ENCODE measurements at regions not wholly inside any gene's neighbourhood (a gene's known extent, or its start where the extent isn't known, plus 50 kb on each side); places are given as distances from the start of the nearest gene placed in this dataset.
"Not testable (repeated sequence)": the region's sequence is repeated elsewhere in the genome, so short reads cannot be mapped to it uniquely, and the experiment has no call there.

DNA sequence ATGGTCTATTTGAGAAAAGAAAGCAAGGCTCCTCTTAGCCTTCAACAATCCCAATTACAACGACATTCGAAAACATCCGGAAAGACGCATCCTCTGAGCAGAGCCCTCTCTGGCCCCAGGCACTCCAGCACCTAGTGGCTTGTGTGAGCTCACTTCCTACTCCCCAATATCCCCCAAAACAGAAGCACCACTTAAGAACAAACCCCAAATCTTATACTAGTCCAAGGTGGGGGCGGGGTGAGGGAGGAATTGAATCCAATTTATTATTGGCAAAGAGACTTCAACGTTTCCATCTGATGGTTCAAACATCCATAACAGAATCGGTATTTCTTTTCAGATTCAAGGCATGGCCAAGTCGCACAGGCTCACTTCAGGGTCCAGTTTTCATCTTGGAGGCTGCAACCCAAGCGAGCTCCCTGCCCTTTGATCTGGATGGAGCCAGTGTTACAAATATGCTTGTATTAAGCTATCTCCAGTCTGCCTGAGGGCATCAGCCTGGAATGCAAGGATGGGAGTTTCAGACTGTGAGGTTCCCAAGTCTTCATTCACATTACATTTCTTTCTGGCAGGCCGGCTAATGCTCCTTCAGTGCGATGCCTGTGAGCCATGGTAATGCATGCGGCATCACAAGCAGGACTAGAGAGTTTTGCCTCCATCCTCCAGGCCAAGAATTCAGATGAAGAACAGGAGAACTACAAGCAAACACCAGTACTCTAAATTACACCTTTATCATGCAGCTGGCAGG, 132.5 kb upstream of the FOXN3 start:
- Mint-ChIP-seq H3K27me3 (no peaks in the 10 kb centered on the region), H3K4me3 (no peak overlapping the region), H3K36me3 (ENCODE audit: insufficient read depth) (peaks cover 8% of the 10 kb centered on the region), H3K27ac (ENCODE audit: low read depth) (no peak overlapping the region), H3K4me1 (peaks cover 55% of the 10 kb centered on the region), H3K9me3 (no peaks in the 10 kb centered on the region)
- ATAC-seq (replicated peaks; ENCODE audit: extremely low read depth, poor library complexity, severe bottlenecking) (no peak), DNase-seq (ENCODE audit: low spot score in 2 of 2) (no peak)

DNA sequence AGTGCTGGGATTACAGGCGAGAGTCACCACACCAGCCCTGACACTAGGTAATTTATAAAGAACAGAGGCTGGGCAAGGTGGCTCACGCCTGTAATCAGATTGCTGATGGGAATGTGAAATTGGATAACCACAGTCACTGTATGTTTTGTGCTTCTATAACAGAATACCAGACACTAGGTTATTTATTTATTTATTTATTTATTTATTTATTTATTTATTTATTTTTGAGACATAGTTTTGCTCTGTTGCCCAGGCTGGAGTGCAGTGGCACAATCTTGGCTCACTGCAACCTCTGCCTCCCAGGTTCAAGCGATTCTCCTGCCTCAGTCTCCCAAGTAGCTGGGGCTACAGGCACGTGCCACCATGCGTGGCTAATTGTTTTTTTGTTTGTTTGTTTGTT, 130.0 kb upstream of the FOXN3 start:
- H3K36me3 Mint-ChIP-seq (ENCODE audit: insufficient read depth); ATAC-seq (replicated peaks; ENCODE audit: extremely low read depth, poor library complexity, severe bottlenecking); DNase-seq (ENCODE audit: low spot score in 2 of 2); H3K4me3 Mint-ChIP-seq; H3K27me3 Mint-ChIP-seq; H3K27ac Mint-ChIP-seq (ENCODE audit: low read depth); H3K9me3 Mint-ChIP-seq: not testable (repeated sequence)
- peaks cover 70% of the 10 kb centered on the region for H3K4me1 Mint-ChIP-seq

DNA sequence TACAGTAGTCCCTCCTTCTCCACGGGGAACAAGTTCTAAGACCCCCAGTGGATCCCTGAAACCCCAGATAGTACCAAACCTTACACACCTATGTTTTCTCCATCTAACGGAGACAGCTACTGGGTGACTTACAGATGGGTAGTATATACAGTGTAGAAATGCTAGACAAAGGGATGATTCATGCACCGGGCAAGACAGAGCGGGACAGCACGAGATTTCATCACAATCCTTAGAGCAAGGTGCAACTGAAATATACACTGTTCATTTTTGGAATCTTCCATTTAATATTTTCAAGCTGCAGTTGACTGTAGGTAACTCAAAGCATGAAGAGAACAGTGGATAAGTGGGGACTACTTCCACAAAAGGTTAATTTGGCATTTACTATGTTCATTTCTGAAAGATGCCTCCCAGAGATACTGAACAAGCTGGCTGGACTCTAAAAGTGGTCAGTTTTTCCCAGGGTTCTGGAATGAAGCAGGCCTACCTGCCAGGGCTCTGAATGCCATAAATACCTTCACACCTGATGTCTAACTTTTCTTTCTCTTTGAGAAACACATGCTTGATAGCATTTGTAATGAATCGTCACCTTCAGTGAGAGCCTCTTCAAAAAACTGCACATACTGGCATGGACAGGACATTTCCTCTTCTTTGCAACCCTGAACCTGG, 127.7 kb upstream of the FOXN3 start:
- ATAC-seq (replicated peaks; ENCODE audit: extremely low read depth, poor library complexity, severe bottlenecking): no peak
- Mint-ChIP-seq H3K4me1 (peaks cover 65% of the 10 kb centered on the region), H3K27me3 (no peaks in the 10 kb centered on the region), H3K4me3 (no peak overlapping the region), H3K27ac (ENCODE audit: low read depth) (no peak overlapping the region), H3K9me3 (no peaks in the 10 kb centered on the region), H3K36me3 (ENCODE audit: insufficient read depth) (peaks cover 4% of the 10 kb centered on the region)
- DNase-seq (ENCODE audit: low spot score in 2 of 2): no peak

DNA sequence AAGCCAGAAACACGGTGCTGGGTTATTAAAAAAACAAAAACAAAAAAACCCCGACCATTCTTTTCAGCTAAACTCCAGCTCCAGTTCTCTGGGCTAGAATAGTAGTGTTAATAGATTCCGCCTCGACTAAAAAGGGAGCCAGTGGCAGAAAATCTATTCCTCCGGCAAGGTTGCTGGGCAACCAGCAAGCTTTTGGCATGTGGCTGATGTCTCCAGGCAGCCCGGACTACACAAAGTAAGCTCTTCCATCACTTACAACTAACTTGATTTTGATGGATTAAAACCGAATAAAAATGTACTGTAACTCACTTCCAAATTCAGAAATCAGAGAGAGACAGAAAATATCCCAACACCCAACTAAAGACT, 126.4 kb upstream of the FOXN3 start:
- DNase-seq (ENCODE audit: low spot score in 2 of 2): no peak
- peaks cover 64% of the 10 kb centered on the region for H3K4me1 Mint-ChIP-seq
- peaks cover 3% of the 10 kb centered on the region for H3K36me3 Mint-ChIP-seq (ENCODE audit: insufficient read depth)
- H3K4me3 Mint-ChIP-seq: no peak overlapping the region
- no peak for ATAC-seq (replicated peaks; ENCODE audit: extremely low read depth, poor library complexity, severe bottlenecking)
- peak overlapping the region; percentile 56 for H3K27ac Mint-ChIP-seq (ENCODE audit: low read depth)
- H3K9me3 Mint-ChIP-seq: no peaks in the 10 kb centered on the region
- H3K27me3 Mint-ChIP-seq: no peaks in the 10 kb centered on the region

DNA sequence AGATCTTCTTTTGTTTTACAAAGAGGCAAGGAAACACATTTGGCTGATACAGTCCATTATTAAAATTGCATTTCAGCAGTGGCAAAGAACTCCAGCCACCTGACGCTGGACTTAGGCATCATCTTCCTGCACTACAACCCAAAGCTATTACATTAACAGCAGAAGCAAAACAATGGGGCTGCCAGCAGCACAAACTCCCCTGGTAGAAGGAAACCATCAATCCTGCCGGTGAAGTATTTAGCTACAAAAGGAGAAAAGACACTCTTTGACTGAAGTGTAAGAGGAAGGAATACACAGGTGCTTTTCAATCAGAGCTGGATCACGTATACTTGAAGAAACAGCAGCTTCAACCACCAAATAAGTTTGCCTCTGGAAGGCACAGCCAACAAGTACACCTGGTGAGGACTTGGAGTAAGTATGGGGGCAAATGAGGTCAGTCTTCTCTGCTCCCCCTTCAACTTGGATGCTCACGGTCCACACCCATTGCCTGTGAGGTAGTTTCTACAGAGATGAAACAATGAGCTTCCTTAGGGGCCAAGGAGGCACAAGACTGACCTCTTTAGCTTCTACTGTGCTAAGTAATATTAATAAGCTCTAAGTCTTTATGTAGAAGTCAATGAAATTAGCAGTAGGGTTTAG, 125.9 kb upstream of the FOXN3 start:
- H3K4me1 Mint-ChIP-seq: peaks cover 60% of the 10 kb centered on the region
- peaks cover 3% of the 10 kb centered on the region for H3K36me3 Mint-ChIP-seq (ENCODE audit: insufficient read depth)
- H3K27ac Mint-ChIP-seq (ENCODE audit: low read depth): no peak overlapping the region
- H3K9me3 Mint-ChIP-seq: no peaks in the 10 kb centered on the region
- ATAC-seq (replicated peaks; ENCODE audit: extremely low read depth, poor library complexity, severe bottlenecking): no peak
- H3K27me3 Mint-ChIP-seq: no peaks in the 10 kb centered on the region
- no peak overlapping the region for H3K4me3 Mint-ChIP-seq
- DNase-seq (ENCODE audit: low spot score in 2 of 2): no peak

DNA sequence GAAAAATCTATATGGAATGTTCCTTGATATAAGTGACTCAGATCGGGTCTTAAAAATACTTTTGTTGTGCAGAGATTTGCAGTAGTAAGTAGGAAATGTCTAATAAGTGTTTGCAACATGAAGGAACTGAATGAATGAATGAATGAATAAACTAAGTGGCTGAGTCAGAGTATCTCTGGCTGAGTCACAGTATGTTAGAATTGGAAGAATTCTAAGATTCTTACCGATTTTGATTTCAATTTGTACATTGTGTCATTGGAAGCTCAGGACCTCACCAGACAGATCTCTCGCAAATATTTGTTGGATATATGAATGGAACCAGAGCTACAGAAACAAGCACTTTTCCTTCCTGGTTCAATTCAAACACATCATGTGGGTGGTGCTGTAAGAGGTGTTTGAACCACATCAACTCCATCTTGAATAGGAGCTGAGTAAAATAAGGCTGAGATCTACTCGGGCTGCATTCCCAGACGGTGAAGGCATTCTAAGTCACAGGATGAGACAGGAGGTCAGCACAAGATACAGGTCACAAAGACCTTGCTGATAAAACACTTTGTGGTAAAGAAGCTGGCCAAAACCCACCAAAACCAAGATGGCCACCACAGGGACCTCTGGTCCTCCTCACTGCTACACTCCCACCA, 123.9 kb upstream of the FOXN3 start:
- Mint-ChIP-seq H3K4me3 (no peak overlapping the region), H3K4me1 (peaks cover 61% of the 10 kb centered on the region), H3K27ac (ENCODE audit: low read depth) (no peak overlapping the region), H3K9me3 (no peaks in the 10 kb centered on the region), H3K36me3 (ENCODE audit: insufficient read depth) (no peaks in the 10 kb centered on the region), H3K27me3 (no peaks in the 10 kb centered on the region)
- DNase-seq (ENCODE audit: low spot score in 2 of 2) (no peak), ATAC-seq (replicated peaks; ENCODE audit: extremely low read depth, poor library complexity, severe bottlenecking) (no peak)

DNA sequence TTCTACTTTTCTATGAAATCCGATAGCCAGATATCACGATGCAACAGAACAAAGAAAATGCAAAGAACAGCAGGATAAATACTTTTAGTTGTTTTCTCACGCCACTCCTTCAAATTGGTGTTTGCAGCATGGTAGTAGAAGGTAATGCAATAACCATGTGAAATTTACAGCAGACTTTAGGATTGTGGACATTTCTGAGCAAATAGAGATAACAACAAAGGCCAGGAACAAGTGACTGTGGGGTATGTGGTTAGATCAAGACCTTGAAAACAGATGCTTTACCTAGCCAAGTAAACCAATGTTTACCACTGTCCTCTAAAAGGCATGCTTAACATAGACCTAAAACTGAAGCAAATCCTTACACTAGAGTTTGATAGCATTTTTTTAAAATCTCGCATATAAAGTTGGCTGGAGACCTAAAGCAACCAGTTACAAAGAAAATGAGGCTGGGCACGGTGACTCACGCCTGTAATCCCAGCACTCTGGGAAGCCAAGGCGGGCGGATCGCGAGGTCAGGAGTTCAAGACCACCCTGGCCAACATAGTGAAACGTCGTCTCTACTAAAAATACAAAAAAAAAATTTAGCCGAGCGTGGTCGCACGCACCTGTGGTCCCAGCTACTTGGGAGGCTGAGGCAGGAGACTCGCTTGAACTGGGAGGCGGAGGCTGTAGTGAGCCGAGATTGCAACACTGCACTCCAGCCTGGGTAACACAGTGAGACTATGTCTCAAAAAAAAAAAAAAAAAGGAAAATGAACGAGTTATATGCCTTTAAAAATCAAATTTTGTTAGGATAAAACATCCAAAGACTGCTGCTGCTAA, 123.2 kb upstream of the FOXN3 start:
- no peak overlapping the region for H3K27ac Mint-ChIP-seq (ENCODE audit: low read depth)
- H3K9me3 Mint-ChIP-seq: no peaks in the 10 kb centered on the region
- peaks cover 61% of the 10 kb centered on the region for H3K4me1 Mint-ChIP-seq
- no peaks in the 10 kb centered on the region for H3K27me3 Mint-ChIP-seq
- DNase-seq (ENCODE audit: low spot score in 2 of 2): no peak
- H3K36me3 Mint-ChIP-seq (ENCODE audit: insufficient read depth): no peaks in the 10 kb centered on the region
- no peak overlapping the region for H3K4me3 Mint-ChIP-seq
- ATAC-seq (replicated peaks; ENCODE audit: extremely low read depth, poor library complexity, severe bottlenecking): no peak

DNA sequence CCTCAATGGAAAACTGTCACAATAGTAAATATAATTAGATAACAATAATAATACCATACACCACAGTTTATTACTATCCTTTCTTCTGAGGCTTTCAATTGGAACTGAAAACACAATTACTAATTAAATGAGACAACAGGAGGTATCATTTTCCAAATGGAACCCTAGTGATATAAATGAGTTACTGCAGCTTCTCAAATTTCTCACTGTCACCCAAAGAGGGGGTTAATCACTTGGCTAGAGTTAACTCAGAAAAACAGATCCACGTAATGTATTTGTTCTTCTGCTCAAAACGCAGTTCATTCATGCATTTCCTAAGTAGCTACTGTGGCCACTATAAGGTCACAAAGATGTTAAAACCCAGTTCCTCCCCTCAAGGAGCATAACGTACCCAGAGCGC, 120.9 kb upstream of the FOXN3 start:
- Mint-ChIP-seq H3K27ac (ENCODE audit: low read depth) (no peak overlapping the region), H3K9me3 (no peaks in the 10 kb centered on the region), H3K27me3 (no peaks in the 10 kb centered on the region), H3K4me1 (peaks cover 53% of the 10 kb centered on the region), H3K36me3 (ENCODE audit: insufficient read depth) (peaks cover 3% of the 10 kb centered on the region), H3K4me3 (no peak overlapping the region)
- DNase-seq (ENCODE audit: low spot score in 2 of 2) (no peak), ATAC-seq (replicated peaks; ENCODE audit: extremely low read depth, poor library complexity, severe bottlenecking) (no peak)

DNA sequence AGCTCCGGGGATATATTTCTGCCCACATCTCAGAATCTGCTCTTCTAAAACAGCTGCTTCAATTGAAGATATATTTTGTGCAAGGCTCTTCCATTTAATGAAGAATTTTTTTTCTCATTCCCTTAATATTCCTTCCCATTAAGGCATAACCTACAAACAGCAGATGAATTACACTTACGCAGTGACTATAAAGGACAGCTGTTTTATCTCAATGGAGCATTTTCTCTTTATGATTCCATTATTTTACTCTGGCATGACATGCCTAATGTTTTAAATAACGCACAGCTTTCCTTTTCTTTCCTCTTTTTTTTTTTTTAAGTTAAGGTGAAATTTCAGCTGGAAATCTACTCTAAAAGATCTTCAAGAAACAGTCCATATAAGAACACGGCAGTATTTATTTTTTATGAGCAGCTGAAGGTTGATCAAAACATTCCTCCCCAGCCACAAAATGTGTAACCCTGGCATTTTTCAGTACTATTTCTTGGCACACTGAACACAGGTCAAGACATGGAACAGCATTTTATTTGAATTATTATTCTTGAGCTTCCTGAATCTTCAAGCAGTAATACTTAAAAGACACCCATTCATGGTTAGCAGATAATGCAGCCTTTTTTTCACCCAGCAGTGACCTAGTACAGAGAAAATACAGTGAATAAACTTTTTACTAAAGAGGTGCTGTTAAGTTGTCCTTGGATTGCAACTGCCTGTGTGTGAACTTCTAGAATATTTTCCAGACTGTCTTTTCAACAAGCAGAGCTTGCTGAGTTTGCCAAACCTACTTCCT, 118.1 kb upstream of the FOXN3 start:
- no peaks in the 10 kb centered on the region for H3K9me3 Mint-ChIP-seq
- peaks cover 47% of the 10 kb centered on the region for H3K4me1 Mint-ChIP-seq
- ATAC-seq (replicated peaks; ENCODE audit: extremely low read depth, poor library complexity, severe bottlenecking) (no peak), DNase-seq (ENCODE audit: low spot score in 2 of 2) (no peak)
- no peak overlapping the region for H3K4me3 Mint-ChIP-seq
- peak overlapping the region; percentile 5 for H3K27ac Mint-ChIP-seq (ENCODE audit: low read depth)
- peaks cover 3% of the 10 kb centered on the region for H3K36me3 Mint-ChIP-seq (ENCODE audit: insufficient read depth)
- no peaks in the 10 kb centered on the region for H3K27me3 Mint-ChIP-seq

DNA sequence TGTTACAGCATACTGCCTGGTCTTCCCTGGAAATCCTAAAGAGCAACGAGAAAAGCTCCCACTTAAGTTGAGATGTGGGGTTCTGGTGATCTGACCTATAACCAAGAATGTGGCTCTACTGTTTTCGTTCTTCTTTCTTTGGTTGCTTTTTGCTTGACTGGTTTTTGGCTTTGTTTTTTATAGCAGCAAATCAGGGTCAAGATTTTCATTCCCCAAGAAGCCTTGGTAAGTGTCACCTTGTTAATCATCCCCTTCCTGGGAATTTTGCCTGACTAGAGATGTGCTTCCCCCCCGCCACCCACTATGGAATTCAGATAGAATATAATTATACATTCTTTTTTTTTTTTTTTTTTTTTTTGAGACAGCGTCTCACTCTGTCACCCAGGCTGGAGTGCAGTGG, 116.7 kb upstream of the FOXN3 start:
- H3K27me3 Mint-ChIP-seq: no peaks in the 10 kb centered on the region
- H3K27ac Mint-ChIP-seq (ENCODE audit: low read depth): no peak overlapping the region
- H3K4me1 Mint-ChIP-seq: peaks cover 41% of the 10 kb centered on the region
- no peaks in the 10 kb centered on the region for H3K9me3 Mint-ChIP-seq
- peaks cover 3% of the 10 kb centered on the region for H3K36me3 Mint-ChIP-seq (ENCODE audit: insufficient read depth)
- H3K4me3 Mint-ChIP-seq: no peak overlapping the region
- ATAC-seq (replicated peaks; ENCODE audit: extremely low read depth, poor library complexity, severe bottlenecking) (no peak), DNase-seq (ENCODE audit: low spot score in 2 of 2) (no peak)

DNA sequence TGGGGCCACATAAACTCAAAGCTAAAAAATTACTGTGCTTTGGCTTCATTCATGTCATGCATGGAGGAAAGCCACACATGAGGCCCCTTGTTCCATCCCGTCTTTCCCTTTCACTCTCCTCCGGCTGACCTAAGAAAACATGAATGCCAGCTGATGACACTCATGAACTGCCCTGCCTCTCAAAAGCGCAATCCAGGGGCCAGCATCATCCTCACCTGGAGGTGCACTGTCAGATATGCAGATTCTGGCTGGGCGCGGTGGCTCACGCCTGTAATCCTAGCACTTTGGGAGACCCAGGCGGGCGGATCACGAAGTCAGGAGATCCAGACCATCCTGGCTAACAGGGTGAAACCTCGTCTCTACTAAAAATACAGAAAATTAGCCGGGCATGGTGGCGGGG, 116.1 kb upstream of the FOXN3 start:
- H3K4me3 Mint-ChIP-seq: no peak overlapping the region
- peaks cover 3% of the 10 kb centered on the region for H3K36me3 Mint-ChIP-seq (ENCODE audit: insufficient read depth)
- no peaks in the 10 kb centered on the region for H3K9me3 Mint-ChIP-seq
- H3K27me3 Mint-ChIP-seq: no peaks in the 10 kb centered on the region
- ATAC-seq (replicated peaks; ENCODE audit: extremely low read depth, poor library complexity, severe bottlenecking) (no peak), DNase-seq (ENCODE audit: low spot score in 2 of 2) (no peak)
- peaks cover 42% of the 10 kb centered on the region for H3K4me1 Mint-ChIP-seq
- H3K27ac Mint-ChIP-seq (ENCODE audit: low read depth): peak overlapping the region; percentile 2
